Epithelial cell of esophagus (primary cell): ENCODE measurements at regions not wholly inside any gene's neighbourhood (a gene's known extent, or its start where the extent isn't known, plus 50 kb on each side); places are given as distances from the start of the nearest gene placed in this dataset.
A peak's percentile ranks its signal among the peaks of the same experiment; 100 is the strongest.

Experiments
- DNase-seq: peaks from one replicate; pipeline ENCODE4 v3.0.0; 2010; ENCODE audit warnings: low read depth
- H3K4me3 ChIP-seq: 2 replicates; pipeline ENCODE4 v1.5.1; 2011; ENCODE audit warnings: mild to moderate bottlenecking, low read length, control low read depth
- CTCF ChIP-seq: IDR thresholded peaks from 2 replicates; pipeline ENCODE4 v1.5.1; 2011; ENCODE audit warnings: low read depth, mild to moderate bottlenecking, low read length, control low read depth, inconsistent platforms; ENCODE audit not compliant: insufficient read depth; ENCODE audit errors: missing control alignments

- no peak overlapping the region for H3K4me3 ChIP-seq
- TF ChIP-seq CTCF: no peak
- no peak for DNase-seq
Observed at GRCh38 chr11:29438815-29439214, 578.0 kb downstream of the KCNA4 start.

- TF ChIP-seq CTCF: no peak
- H3K4me3 ChIP-seq: no peak overlapping the region
- no peak for DNase-seq
Observed at GRCh38 chr11:29435421-29435820, 581.4 kb downstream of the KCNA4 start.

- peak; percentile 47 for TF ChIP-seq CTCF
- H3K4me3 ChIP-seq: no peak overlapping the region
- DNase-seq: peak; percentile 22
Observed at GRCh38 chr11:29432719-29433325, 584.0 kb downstream of the KCNA4 start.

- no peak for DNase-seq
- no peak for TF ChIP-seq CTCF
Observed at GRCh38 chr11:29405305-29405704, 611.5 kb downstream of the KCNA4 start.

GRCh38 chr11:29395555-29396072 is 621.2 kb downstream of the KCNA4 start:
- DNase-seq: no peak
- H3K4me3 ChIP-seq: no peak overlapping the region
- no peak for TF ChIP-seq CTCF

More at GRCh38 chr11:29405305-29405704, 611.5 kb downstream of the KCNA4 start:
- no peak overlapping the region for H3K4me3 ChIP-seq

- no peak for TF ChIP-seq CTCF
- H3K4me3 ChIP-seq: no peak overlapping the region
- no peak for DNase-seq
Observed at GRCh38 chr11:29389793-29390192, 627.0 kb downstream of the KCNA4 start.

- DNase-seq: no peak
- no peak overlapping the region for H3K4me3 ChIP-seq
- no peak for TF ChIP-seq CTCF
Observed at GRCh38 chr11:29373725-29374124, 643.1 kb downstream of the KCNA4 start.
